Body of pancreas (tissue), 4 donors: ENCODE measurements at regions not wholly inside any gene's neighbourhood (a gene's known extent, or its start where the extent isn't known, plus 50 kb on each side); places are given as distances from the start of the nearest gene placed in this dataset.

ENCODE experiments used
- ATAC-seq: fragments of 150-250 bp; one replicate; pipeline ENCODE4 v1.9.1; 2016
- DNase-seq, 4 donors: peaks; one replicate each; pipeline ENCODE4 v3.0.0-alpha.2; 2019
- H3K27ac ChIP-seq, 4 donors: fragments of 200-600 bp; sonication (generic); 1 replicate in 3 of 4; 2 replicates in 1 of 4; pipeline versions ENCODE4 v1.5.1 to v1.6.1; 2016 to 2019; ENCODE audit warnings: mild to moderate bottlenecking in 1 of 4, mixed read lengths in 1 of 4, moderate library complexity in 1 of 4
- H3K27me3 ChIP-seq, 2 donors: fragments of 200-600 bp; sonication (generic); one replicate each; pipeline ENCODE4 v1.6.0; 2016; ENCODE audit warnings: mild to moderate bottlenecking in 1 of 2
- H3K36me3 ChIP-seq, 2 donors: fragments of 200-600 bp; sonication (generic); replicated peaks in 1 of 2; 2 replicates each; pipeline ENCODE4 v1.5.1; 2016; ENCODE audit warnings: low read depth in 2 of 2; ENCODE audit not compliant: insufficient read depth in 1 of 2
- H3K4me1 ChIP-seq: fragments of 200-600 bp; sonication (generic); one replicate; pipeline ENCODE4 v1.6.0; 2016
- H3K4me3 ChIP-seq, 2 donors: fragments of 200-600 bp; sonication (generic); 1 replicate in 1 of 2; 2 replicates in 1 of 2; pipeline ENCODE4 v1.5.1; 2016 to 2019
- H3K9me3 ChIP-seq, 3 donors: fragments of 200-600 bp; sonication (generic); 1 replicate in 2 of 3; 2 replicates in 1 of 3; pipeline ENCODE4 v1.5.1; 2016
- CTCF ChIP-seq, 7 experiments: fragments of 450-650 bp in 4 of 7; fragments of 200-600 bp in 3 of 7; sonication (generic) in 3 of 7; IDR thresholded peaks; one replicate each; pipeline ENCODE4 v1.5.1; 2016 to 2019; ENCODE audit warnings: antibody characterized with exemption in 7 of 7
- POLR2A ChIP-seq, 3 donors: fragments of 450-650 bp; IDR thresholded peaks; one replicate each; pipeline ENCODE4 v1.6.1; 2016; ENCODE audit warnings: antibody characterized with exemption in 3 of 3, mild to moderate bottlenecking in 2 of 3
- WGBS, 2 donors: methylation state at CpG; one replicate each; pipeline ENCODE4 v1.1.5; 2017; 5-methylcytosine and 5-hydroxymethylcytosine counted together
- intact Hi-C: fragments of 100-400 bp; cut with DNase I; formaldehyde crosslinking; loops from one replicate; pipeline ENCODE4 v1.15.1; 2023

GRCh38 chr21:20646431-20647165, 351.6 kb upstream of the NCAM2 start:
- no peak for TF ChIP-seq POLR2A (IDR thresholded peaks at IDR 0.05)
- TF ChIP-seq CTCF (IDR thresholded peaks at IDR 0.05), result no peak
- H3K4me3 ChIP-seq, result no peak overlapping the region
- H3K4me1 ChIP-seq, result no peaks in the 10 kb centered on the region
- no peaks in the 10 kb centered on the region for H3K27me3 ChIP-seq
- 72 to 86% methylated on average over 4 to 7 of the region's 7 CpGs for WGBS, 2 donors
- H3K9me3 ChIP-seq, result no peaks in the 10 kb centered on the region
- intact Hi-C loops, result no loop called here
- no peak overlapping the region for H3K27ac ChIP-seq
- ATAC-seq, result no peak
- no peaks in the 10 kb centered on the region for H3K36me3 ChIP-seq
- DNase-seq, result no peak

- intact Hi-C loops, result no loop called here
- TF ChIP-seq CTCF (IDR thresholded peaks at IDR 0.05), result no peak
- TF ChIP-seq POLR2A (IDR thresholded peaks at IDR 0.05), result no peak
- Histone ChIP-seq H3K4me3 (no peak overlapping the region), H3K27ac (no peak overlapping the region), H3K27me3 (no peaks in the 10 kb centered on the region), H3K9me3 (no peaks in the 10 kb centered on the region), H3K36me3 (no peaks in the 10 kb centered on the region), H3K4me1 (no peaks in the 10 kb centered on the region)
- ATAC-seq (no peak), DNase-seq (no peak)
- WGBS, 2 donors, result 29 to 47% methylated on average over 1 of the region's 1 CpG
Measured at GRCh38 chr21:20647607-20648006, 350.6 kb upstream of the NCAM2 start.

- no peaks in the 10 kb centered on the region for H3K4me1 ChIP-seq
- H3K9me3 ChIP-seq, result no peaks in the 10 kb centered on the region
- H3K4me3 ChIP-seq, result no peak overlapping the region
- H3K36me3 ChIP-seq, result no peaks in the 10 kb centered on the region
- no peak for TF ChIP-seq CTCF (IDR thresholded peaks at IDR 0.05)
- no peak for TF ChIP-seq POLR2A (IDR thresholded peaks at IDR 0.05)
- ATAC-seq (no peak), DNase-seq (no peak)
- H3K27ac ChIP-seq, result no peak overlapping the region
- intact Hi-C loops, result no loop called here
- WGBS, 2 donors, result 74 to 79% methylated on average over 5 of the region's 5 CpGs
- H3K27me3 ChIP-seq, result no peaks in the 10 kb centered on the region
Measured at GRCh38 chr21:20649231-20649630, 349.0 kb upstream of the NCAM2 start.

GRCh38 chr21:20652846-20653245, 345.4 kb upstream of the NCAM2 start:
- WGBS, 2 donors, result 65 to 70% methylated on average over 4 of the region's 4 CpGs
- no peak overlapping the region for H3K27ac ChIP-seq
- ATAC-seq (no peak), DNase-seq (no peak)
- H3K36me3 ChIP-seq, result no peaks in the 10 kb centered on the region
- H3K9me3 ChIP-seq, result no peaks in the 10 kb centered on the region
- H3K4me3 ChIP-seq, result no peak overlapping the region
- intact Hi-C loops, result no loop called here
- no peaks in the 10 kb centered on the region for H3K27me3 ChIP-seq
- TF ChIP-seq POLR2A (IDR thresholded peaks at IDR 0.05) (no peak), CTCF (IDR thresholded peaks at IDR 0.05) (no peak)
- no peaks in the 10 kb centered on the region for H3K4me1 ChIP-seq

- no peak for TF ChIP-seq POLR2A (IDR thresholded peaks at IDR 0.05)
- no peak for TF ChIP-seq CTCF (IDR thresholded peaks at IDR 0.05)
Measured at GRCh38 chr21:20661246-20661645, 337.0 kb upstream of the NCAM2 start.

More at GRCh38 chr21:20661246-20661645, 337.0 kb upstream of the NCAM2 start:
- Histone ChIP-seq H3K4me1 (no peaks in the 10 kb centered on the region), H3K36me3 (no peaks in the 10 kb centered on the region), H3K27ac (no peak overlapping the region), H3K4me3 (no peak overlapping the region), H3K9me3 (no peaks in the 10 kb centered on the region), H3K27me3 (no peaks in the 10 kb centered on the region)
- DNase-seq (no peak), ATAC-seq (no peak)
- WGBS, 2 donors, result 34 to 47% methylated on average over 4 of the region's 4 CpGs
- intact Hi-C loops, result no loop called here
